ENCODE measurements at regions not wholly inside any gene's neighbourhood (a gene's known extent, or its start where the extent isn't known, plus 50 kb on each side); places are given as distances from the start of the nearest gene placed in this dataset.

GRCh38 chr12:118790578-118790977, 190.8 kb upstream of the SRRM4 start:
- TF ChIP-seq CTCF (conservative IDR thresholded peaks at IDR 0.05; ENCODE audit: control insufficient read depth, insufficient read depth, low read depth, low read length), result no peak
- DNase-seq (ENCODE audit: low read depth), result no peak
- no peak overlapping the region for H3K4me3 ChIP-seq (ENCODE audit: control insufficient read depth, low read depth, low read length)

GRCh38 chr12:118813778-118814357, 167.5 kb upstream of the SRRM4 start:
- no peak overlapping the region for H3K4me3 ChIP-seq (ENCODE audit: control insufficient read depth, low read depth, low read length)
- no peak for DNase-seq (ENCODE audit: low read depth)
- no peak for TF ChIP-seq CTCF (conservative IDR thresholded peaks at IDR 0.05; ENCODE audit: control insufficient read depth, insufficient read depth, low read depth, low read length)

- DNase-seq (ENCODE audit: low read depth), result no peak
- no peak overlapping the region for H3K4me3 ChIP-seq (ENCODE audit: control insufficient read depth, low read depth, low read length)
- TF ChIP-seq CTCF (conservative IDR thresholded peaks at IDR 0.05; ENCODE audit: control insufficient read depth, insufficient read depth, low read depth, low read length), result no peak
Measured at GRCh38 chr12:118816296-118816695, 165.0 kb upstream of the SRRM4 start.

- DNase-seq (ENCODE audit: low read depth), result no peak
- no peak for TF ChIP-seq CTCF (conservative IDR thresholded peaks at IDR 0.05; ENCODE audit: control insufficient read depth, insufficient read depth, low read depth, low read length)
- no peak overlapping the region for H3K4me3 ChIP-seq (ENCODE audit: control insufficient read depth, low read depth, low read length)
Measured at GRCh38 chr12:118821386-118821925, 159.9 kb upstream of the SRRM4 start.

- TF ChIP-seq CTCF (conservative IDR thresholded peaks at IDR 0.05; ENCODE audit: control insufficient read depth, insufficient read depth, low read depth, low read length), result no peak
- DNase-seq (ENCODE audit: low read depth), result no peak
- H3K4me3 ChIP-seq (ENCODE audit: control insufficient read depth, low read depth, low read length), result no peak overlapping the region
Measured at GRCh38 chr12:118822512-118822911, 158.8 kb upstream of the SRRM4 start.

GRCh38 chr12:118827047-118827446, 154.3 kb upstream of the SRRM4 start:
- no peak overlapping the region for H3K4me3 ChIP-seq (ENCODE audit: control insufficient read depth, low read depth, low read length)
- DNase-seq (ENCODE audit: low read depth), result no peak
- no peak for TF ChIP-seq CTCF (conservative IDR thresholded peaks at IDR 0.05; ENCODE audit: control insufficient read depth, insufficient read depth, low read depth, low read length)

- TF ChIP-seq CTCF (conservative IDR thresholded peaks at IDR 0.05; ENCODE audit: control insufficient read depth, insufficient read depth, low read depth, low read length), result no peak
- no peak overlapping the region for H3K4me3 ChIP-seq (ENCODE audit: control insufficient read depth, low read depth, low read length)
- DNase-seq (ENCODE audit: low read depth), result no peak
Measured at GRCh38 chr12:118827606-118828005, 153.7 kb upstream of the SRRM4 start.
